AG08395 (cell line): ENCODE measurements at regions not wholly inside any gene's neighbourhood (a gene's known extent, or its start where the extent isn't known, plus 50 kb on each side); places are given as distances from the start of the nearest gene placed in this dataset.

ENCODE experiments used
- DNase-seq: peaks from one replicate; pipeline ENCODE4 v3.0.0; 2012; ENCODE audit warnings: mixed read lengths, low spot score

DNA sequence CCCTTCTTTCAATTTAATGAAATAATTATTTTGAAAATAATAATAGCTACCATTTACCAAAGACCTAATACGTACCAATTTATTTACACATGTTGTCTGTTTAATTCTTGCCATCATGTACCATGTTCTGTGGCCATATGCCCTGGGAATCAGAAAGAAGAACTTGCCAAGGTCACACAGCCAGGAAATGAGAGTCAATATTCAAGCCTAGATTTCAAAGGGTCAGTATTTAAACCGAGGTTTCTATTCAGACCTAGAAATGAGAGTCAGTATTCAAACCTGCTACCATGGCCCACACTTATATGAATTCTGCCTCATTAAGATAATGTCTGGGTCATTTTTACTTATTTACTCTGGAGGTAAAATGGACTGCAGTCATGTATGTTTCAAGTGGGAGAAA, 103.6 kb upstream of the TBL1XR1 start:
- DNase-seq, result no peak

- no peak for DNase-seq
Measured at GRCh38 chr3:177306252-177306651, 109.0 kb upstream of the TBL1XR1 start.

GRCh38 chr3:177307391-177307790, 110.1 kb upstream of the TBL1XR1 start:
- DNase-seq, result no peak

DNA sequence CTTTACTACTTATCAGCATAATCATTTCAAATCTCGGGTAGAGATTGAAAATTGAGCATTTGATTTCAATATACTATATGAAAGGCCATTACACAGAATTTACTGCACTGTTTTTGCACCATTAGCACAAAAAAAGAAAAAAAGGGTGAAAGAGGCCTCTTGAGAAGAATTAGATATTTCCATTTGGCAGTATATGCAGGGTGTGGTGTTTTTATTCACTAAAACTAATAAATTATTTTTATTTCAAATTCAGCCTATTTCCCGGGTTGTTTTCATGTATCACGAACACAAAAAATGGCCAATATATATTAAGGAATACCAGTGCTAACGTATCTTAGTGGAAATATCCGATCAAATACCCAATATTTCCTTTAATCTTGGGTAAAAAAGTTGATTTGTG, 110.5 kb upstream of the TBL1XR1 start:
- no peak for DNase-seq

DNA sequence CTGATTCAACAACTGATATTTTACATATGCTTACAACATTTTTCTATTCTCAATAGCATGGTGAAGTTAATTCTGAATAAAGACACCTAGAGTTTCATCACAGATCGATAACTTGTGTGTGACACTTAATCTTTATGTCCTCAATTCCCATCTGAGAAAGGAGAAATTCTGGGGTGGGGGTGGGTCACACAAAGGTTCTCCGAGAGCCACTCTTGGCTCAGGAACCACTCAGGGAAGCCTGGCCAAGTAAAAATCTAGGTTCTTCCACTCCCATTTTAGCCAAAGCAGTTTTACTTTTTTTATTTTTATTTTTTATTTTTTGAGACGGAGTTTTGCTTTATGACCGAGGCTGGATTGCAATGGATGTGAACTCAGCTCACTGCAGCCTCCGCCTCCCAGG, 111.0 kb upstream of the TBL1XR1 start:
- DNase-seq, result no peak

DNA sequence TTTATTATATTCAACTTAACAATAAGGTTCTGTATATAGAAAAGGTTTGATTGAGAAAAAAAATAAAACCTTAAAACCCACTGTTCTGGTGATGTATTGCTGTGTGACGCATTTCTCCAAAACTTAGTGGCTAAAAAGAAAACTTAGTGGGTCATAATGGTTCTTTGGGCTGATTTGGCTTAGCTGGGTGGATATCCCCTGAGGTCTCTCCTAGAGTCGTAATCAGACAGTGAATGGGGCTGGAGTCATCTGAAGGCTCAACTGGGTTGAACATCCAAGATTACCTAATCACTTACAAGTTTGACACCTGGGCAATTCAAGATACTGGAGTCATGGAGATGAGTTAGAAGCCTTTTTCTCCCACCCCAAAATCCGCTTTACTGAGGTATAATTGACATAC, 111.6 kb upstream of the TBL1XR1 start:
- DNase-seq, result no peak

DNA sequence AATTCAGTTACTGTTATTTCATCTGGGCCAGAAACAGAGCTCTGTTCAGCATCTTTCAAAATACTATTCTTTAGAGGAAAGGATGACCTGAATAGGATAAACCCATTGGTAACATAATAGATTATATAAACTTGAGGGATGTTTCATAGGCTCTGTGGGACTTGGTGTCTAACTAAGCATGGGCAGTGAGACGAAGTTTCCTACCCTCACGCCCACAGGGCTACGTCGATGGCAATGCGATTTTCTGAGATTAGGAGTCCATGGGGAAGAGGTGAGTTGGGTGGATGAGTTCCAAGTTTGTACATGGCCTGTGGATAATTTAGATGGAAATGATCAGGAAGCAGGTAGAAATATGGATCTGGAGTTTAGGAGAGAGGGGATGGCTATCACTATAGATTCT, 115.2 kb upstream of the TBL1XR1 start:
- no peak for DNase-seq

DNA sequence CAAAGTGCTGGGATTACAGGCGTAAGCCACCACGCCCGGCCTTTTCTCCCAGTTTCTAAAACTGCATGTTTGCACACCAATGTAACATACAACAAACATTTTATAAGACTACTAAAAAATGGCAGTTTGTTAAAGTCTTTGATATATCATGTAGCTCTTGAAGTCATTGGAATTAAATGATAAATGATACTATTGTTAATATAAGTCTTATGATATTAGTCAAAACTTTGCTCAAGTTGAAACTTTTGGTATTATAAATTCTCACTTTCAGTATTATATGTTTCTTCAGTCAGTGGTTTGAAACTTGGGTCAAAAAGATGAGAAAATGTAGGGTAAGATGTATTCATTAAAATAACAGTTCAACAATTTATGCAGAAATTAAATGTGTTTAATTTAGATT, 117.6 kb upstream of the TBL1XR1 start:
- DNase-seq, result no peak

- no peak for DNase-seq
Measured at GRCh38 chr3:177317247-177317646, 120.0 kb upstream of the TBL1XR1 start.

- no peak for DNase-seq
Measured at GRCh38 chr3:177318559-177318958, 121.3 kb upstream of the TBL1XR1 start.

DNA sequence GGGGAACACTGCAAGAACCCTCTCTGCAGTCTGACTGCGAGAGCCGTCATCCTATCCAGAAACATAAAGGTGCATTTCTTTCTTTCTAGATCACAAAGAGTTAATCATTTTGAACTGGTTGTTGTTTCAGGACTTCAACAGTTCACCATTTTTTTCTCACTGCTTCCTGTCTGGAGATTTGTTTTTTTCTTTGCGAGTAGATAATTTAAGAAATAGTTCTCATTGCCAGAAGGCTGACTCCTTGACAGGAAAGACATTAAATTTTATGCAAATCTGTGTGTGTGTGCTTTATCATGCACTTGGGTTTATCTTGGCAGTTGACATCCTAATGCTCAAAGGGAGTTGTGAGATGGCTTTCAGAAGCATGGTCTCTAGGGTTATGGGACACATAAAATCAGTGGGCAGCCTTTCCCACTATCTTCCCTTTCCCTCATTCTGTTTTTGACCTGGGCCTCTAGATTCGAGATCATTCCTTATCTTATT, 123.5 kb upstream of the TBL1XR1 start:
- no peak for DNase-seq

- no peak for DNase-seq
Measured at GRCh38 chr3:177321819-177322218, 124.5 kb upstream of the TBL1XR1 start.

- no peak for DNase-seq
Measured at GRCh38 chr3:177322881-177323280, 125.6 kb upstream of the TBL1XR1 start.

GRCh38 chr3:177329854-177330253, 132.6 kb upstream of the TBL1XR1 start:
- no peak for DNase-seq

DNA sequence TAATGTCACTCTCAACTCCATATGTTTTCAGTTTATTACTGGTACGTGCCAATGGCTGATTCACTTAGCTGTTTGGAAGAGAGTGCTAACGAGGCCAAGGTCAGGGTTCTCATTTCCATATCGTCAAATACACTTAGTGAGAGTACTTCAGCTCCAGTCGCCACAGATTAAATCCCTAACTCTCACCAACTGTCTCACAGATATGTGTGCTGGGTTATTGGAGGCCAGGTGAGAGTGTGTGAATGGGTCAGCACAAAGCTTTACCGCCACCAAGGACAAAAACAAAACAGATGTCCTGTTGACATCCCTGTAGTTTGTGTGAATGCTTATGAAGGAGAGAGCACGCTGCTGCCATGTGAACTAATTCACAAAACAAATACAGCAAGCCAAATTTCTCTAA, 133.5 kb upstream of the TBL1XR1 start:
- DNase-seq, result peak; percentile 30

- no peak for DNase-seq
Measured at GRCh38 chr3:177331203-177331835, 134.0 kb upstream of the TBL1XR1 start.

DNA sequence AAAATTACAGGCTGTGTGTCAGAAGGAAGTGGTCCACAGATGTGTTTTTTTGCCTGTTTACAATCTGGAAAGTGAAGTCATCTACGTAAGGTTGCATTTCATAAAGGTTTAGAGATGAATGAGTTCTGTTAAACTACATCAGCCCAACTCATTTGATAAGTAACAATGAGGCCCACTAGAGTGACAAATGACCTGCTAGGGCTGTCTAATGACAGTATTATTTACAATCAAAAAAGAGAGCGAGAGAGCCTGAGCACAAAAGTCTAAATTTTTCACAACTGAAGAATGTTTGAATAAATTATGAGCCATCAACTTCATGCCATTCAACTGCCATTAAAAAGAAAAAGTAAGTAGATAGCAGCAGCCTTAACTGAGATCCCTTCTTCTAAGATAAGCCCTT, 135.7 kb upstream of the TBL1XR1 start:
- DNase-seq, result no peak

GRCh38 chr3:177333533-177334520, 136.5 kb upstream of the TBL1XR1 start:
- no peak for DNase-seq

DNA sequence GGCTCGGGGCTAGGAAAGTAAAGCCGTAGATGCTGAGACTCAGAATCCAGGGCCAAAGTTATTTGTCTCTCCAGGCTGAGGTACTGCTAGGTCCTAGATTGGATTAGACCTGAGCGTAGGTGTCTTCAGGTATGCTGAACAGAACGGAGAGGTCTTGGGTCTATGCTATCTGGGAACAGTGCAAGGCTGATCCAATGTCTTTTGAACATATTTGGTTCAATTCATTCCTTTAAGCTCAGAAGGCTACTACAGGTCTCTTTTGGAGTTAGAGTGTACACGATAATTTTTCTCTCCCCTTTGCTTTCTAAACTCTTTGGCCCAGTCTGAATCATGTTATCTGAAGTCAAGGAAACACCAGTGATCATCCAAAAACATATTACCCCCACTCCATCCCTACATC, 137.5 kb upstream of the TBL1XR1 start:
- no peak for DNase-seq

DNA sequence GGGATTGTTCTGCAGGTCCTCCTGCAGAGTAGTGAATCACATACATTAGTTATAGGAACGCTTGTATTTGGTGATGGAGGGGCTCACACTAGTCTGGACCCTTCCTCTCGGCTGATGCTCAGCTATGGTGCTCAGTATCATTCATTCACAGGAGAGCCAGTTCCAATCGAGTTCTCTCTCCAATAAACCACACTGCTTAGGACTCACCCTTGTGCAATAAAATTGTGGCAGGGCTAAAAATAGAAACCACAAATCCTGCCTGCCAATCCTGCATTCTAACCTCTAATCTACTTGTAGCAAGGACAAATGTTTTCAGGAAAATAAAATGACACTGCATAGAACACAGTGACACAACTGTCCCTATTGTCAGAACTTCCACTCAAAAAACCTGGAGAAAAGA, 138.4 kb upstream of the TBL1XR1 start:
- no peak for DNase-seq

DNA sequence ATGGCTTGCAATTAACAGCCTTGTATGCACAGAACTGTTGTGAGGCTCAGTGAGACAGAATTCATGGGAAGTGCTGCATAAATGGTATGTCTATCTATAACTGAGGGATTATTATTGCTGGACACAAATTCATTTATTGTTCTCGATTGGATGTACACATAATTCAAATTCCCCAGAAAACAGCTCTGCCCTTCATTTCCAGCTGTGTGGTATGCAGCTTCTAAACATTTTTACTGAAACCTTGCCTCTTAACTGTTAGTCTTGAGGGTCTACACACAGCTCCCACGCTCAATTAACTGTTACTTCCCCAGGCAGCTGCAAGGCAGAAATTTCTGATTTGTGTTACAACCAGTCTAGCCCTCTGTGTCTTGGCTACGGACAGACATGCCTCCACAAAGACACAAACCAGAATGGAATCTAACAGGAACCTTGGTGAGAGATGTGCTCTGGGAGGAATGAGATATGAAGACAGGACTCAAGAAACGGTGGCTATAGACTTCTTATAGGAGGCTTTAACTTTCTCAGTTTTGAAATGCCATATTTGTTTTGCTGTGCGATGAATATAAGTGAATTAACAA, 139.7 kb upstream of the TBL1XR1 start:
- DNase-seq, result peak; percentile 35

DNA sequence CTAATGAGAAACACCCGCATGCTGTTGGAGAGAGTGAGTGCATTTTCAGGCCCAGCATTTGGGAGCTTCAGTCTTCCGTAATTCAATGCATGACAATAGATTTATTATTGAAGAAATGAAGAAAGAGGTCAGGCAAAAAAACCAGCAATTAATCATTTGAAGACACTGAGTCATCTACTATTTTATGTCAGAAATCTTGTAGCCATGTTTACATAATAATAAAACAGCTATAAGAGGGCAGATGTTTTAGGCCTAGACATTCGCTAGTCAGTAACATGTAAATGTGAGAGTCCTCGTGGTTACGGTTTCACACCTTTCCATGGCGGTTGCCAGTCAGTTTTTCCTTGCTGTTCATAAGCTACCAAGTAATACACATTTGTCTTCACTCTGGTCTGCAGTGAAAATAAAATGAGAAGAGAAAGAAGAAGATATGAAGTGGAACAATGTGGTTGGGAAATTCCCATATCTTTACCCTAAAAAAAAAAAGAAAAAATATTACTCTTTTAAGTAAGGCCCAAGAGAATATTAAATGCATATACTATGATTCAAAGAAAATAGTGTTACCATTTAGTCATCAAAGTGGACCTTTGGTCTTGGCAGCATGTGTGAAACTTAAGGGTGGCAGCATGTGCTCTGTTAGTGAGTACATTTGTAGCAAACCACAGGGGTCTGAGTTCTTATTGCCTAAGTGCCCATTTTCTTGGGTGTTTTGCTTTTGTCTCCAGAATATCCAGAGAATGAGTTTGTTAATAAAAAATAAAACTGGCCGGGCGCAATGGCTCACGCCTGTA, 140.5 kb upstream of the TBL1XR1 start:
- peak; percentile 43 for DNase-seq
